ENCODE measurements at regions not wholly inside any gene's neighbourhood (a gene's known extent, or its start where the extent isn't known, plus 50 kb on each side); places are given as distances from the start of the nearest gene placed in this dataset.

DNA sequence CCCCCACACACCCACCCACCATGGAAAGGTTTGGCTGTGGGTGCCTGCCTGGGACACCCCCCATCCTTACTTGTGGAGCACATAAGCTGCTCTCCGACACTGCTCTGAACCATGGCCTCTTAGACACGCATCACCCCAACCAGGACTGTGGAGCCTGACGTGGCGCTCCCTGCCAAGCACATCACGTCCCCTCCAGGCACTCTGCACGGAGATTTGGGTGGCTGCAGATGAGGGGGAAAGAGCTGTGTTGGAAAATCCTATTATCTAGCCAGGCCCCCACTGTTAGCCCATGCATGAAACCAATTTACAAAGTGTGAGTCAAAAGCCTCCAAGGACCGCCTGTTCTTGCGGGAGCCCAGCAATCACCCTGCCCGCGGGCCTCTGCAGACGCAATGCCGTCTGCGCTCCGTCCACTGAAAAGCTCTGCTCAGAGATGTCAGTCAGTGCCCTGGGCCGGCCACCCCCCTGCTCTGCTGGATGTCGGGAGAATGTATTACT, 163.4 kb upstream of the NECTIN1 start:
- no peak for DNase-seq (ENCODE audit: low spot score)
- WGBS: 79% methylated on average over 16 of the region's 16 CpGs
- no peaks in the 10 kb centered on the region for H3K36me3 ChIP-seq (ENCODE audit: control insufficient read depth in 4 of 4, insufficient read depth in 3 of 4, low read depth in 1 of 4, low read length in 3 of 4)
- TF ChIP-seq RXRA (IDR thresholded peaks at IDR 0.05) (no peak), YY1 (IDR thresholded peaks at IDR 0.05) (no peak), HNF4A (conservative IDR thresholded peaks at IDR 0.05) (no peak), HNF4G (IDR thresholded peaks at IDR 0.05) (no peak), SP1 (IDR thresholded peaks at IDR 0.05) (no peak), JUND (IDR thresholded peaks at IDR 0.05) (no peak), TAF1 (conservative IDR thresholded peaks at IDR 0.05) (no peak), GABPA (IDR thresholded peaks at IDR 0.05 in 1 of 2, conservative IDR thresholded peaks at IDR 0.05 in 1 of 2) (no peak), FOXA2 (IDR thresholded peaks at IDR 0.05) (no peak), RAD21 (IDR thresholded peaks at IDR 0.05) (no peak)
- TF ChIP-seq, protein P1, sequence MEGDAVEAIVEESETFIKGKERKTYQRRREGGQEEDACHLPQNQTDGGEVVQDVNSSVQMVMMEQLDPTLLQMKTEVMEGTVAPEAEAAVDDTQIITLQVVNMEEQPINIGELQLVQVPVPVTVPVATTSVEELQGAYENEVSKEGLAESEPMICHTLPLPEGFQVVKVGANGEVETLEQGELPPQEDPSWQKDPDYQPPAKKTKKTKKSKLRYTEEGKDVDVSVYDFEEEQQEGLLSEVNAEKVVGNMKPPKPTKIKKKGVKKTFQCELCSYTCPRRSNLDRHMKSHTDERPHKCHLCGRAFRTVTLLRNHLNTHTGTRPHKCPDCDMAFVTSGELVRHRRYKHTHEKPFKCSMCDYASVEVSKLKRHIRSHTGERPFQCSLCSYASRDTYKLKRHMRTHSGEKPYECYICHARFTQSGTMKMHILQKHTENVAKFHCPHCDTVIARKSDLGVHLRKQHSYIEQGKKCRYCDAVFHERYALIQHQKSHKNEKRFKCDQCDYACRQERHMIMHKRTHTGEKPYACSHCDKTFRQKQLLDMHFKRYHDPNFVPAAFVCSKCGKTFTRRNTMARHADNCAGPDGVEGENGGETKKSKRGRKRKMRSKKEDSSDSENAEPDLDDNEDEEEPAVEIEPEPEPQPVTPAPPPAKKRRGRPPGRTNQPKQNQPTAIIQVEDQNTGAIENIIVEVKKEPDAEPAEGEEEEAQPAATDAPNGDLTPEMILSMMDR (IDR thresholded peaks at IDR 0.05; ENCODE audit: low read depth, low read length, missing input control): no peak
- no peaks in the 10 kb centered on the region for H3K4me1 ChIP-seq (ENCODE audit: control insufficient read depth in 4 of 4, insufficient read depth in 4 of 4, low read length in 3 of 4)
- H3K27ac ChIP-seq (ENCODE audit: low read depth in 1 of 2, low read length in 2 of 2): no peak overlapping the region
- H3K9ac ChIP-seq (ENCODE audit: low read depth in 1 of 2, low read length in 2 of 2): no peak overlapping the region
- no peaks in the 10 kb centered on the region for H3K9me3 ChIP-seq (ENCODE audit: control insufficient read depth in 4 of 4, low read length in 3 of 4)
- H3K4me3 ChIP-seq (ENCODE audit: low read depth in 1 of 3, low read length in 3 of 3): no peak overlapping the region
- H3K27me3 ChIP-seq (ENCODE audit: control insufficient read depth in 4 of 4, insufficient read depth in 4 of 4, low read length in 3 of 4): no peaks in the 10 kb centered on the region

DNA sequence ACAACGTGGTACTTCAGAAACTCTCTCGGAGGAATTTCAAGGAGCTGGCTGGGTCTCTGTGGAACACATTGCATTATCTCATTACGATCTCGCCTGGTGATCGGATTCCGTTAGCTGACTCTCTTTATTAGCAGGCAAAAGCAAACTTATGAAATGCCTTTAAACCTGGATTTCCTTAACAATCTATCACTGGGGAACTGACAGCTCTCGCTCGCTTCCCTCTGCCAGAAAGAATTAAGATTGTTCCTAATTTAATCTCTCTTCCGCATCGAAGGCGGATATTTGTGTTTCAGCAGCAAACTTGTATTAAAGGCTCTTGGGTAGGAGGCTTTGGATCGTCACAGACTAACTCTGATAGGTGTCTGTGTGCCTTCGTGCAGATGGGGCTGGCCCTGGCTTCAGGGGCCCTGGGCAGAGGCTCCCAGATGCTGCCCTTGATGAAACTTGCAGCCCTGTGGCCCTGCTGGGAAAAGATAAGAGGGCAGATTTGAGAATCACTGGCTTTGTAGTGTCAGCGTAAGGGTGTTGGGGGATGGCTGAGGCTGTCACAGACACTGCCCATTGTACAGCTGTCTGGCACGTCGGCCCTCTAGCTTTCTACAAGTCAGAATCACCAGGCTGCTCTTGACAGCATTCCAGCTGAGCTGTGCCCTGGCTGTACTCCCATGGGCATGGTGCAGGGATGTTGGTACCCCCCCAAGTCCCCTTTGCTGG, 162.2 kb upstream of the NECTIN1 start:
- no peak for DNase-seq (ENCODE audit: low spot score)
- Histone ChIP-seq H3K27me3 (ENCODE audit: control insufficient read depth in 4 of 4, insufficient read depth in 4 of 4, low read length in 3 of 4) (no peaks in the 10 kb centered on the region), H3K4me1 (ENCODE audit: control insufficient read depth in 4 of 4, insufficient read depth in 4 of 4, low read length in 3 of 4) (no peaks in the 10 kb centered on the region), H3K9me3 (ENCODE audit: control insufficient read depth in 4 of 4, low read length in 3 of 4) (no peaks in the 10 kb centered on the region), H3K27ac (ENCODE audit: low read depth in 1 of 2, low read length in 2 of 2) (no peak overlapping the region), H3K9ac (ENCODE audit: low read depth in 1 of 2, low read length in 2 of 2) (no peak overlapping the region), H3K36me3 (ENCODE audit: control insufficient read depth in 4 of 4, insufficient read depth in 3 of 4, low read depth in 1 of 4, low read length in 3 of 4) (no peaks in the 10 kb centered on the region), H3K4me3 (ENCODE audit: low read depth in 1 of 3, low read length in 3 of 3) (no peak overlapping the region)
- no peak for TF ChIP-seq RAD21 (IDR thresholded peaks at IDR 0.05)
- TF ChIP-seq, protein P2, sequence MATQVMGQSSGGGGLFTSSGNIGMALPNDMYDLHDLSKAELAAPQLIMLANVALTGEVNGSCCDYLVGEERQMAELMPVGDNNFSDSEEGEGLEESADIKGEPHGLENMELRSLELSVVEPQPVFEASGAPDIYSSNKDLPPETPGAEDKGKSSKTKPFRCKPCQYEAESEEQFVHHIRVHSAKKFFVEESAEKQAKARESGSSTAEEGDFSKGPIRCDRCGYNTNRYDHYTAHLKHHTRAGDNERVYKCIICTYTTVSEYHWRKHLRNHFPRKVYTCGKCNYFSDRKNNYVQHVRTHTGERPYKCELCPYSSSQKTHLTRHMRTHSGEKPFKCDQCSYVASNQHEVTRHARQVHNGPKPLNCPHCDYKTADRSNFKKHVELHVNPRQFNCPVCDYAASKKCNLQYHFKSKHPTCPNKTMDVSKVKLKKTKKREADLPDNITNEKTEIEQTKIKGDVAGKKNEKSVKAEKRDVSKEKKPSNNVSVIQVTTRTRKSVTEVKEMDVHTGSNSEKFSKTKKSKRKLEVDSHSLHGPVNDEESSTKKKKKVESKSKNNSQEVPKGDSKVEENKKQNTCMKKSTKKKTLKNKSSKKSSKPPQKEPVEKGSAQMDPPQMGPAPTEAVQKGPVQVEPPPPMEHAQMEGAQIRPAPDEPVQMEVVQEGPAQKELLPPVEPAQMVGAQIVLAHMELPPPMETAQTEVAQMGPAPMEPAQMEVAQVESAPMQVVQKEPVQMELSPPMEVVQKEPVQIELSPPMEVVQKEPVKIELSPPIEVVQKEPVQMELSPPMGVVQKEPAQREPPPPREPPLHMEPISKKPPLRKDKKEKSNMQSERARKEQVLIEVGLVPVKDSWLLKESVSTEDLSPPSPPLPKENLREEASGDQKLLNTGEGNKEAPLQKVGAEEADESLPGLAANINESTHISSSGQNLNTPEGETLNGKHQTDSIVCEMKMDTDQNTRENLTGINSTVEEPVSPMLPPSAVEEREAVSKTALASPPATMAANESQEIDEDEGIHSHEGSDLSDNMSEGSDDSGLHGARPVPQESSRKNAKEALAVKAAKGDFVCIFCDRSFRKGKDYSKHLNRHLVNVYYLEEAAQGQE (IDR thresholded peaks at IDR 0.05): no peak
- TF ChIP-seq JUND (IDR thresholded peaks at IDR 0.05): no peak
- no peak for TF ChIP-seq GABPA (IDR thresholded peaks at IDR 0.05 in 1 of 2, conservative IDR thresholded peaks at IDR 0.05 in 1 of 2)
- no peak for TF ChIP-seq FOXA2 (IDR thresholded peaks at IDR 0.05)
- TF ChIP-seq HNF4G (IDR thresholded peaks at IDR 0.05): no peak
- no peak for TF ChIP-seq YY1 (IDR thresholded peaks at IDR 0.05)
- TF ChIP-seq RXRA (IDR thresholded peaks at IDR 0.05): no peak
- TF ChIP-seq, protein P3, sequence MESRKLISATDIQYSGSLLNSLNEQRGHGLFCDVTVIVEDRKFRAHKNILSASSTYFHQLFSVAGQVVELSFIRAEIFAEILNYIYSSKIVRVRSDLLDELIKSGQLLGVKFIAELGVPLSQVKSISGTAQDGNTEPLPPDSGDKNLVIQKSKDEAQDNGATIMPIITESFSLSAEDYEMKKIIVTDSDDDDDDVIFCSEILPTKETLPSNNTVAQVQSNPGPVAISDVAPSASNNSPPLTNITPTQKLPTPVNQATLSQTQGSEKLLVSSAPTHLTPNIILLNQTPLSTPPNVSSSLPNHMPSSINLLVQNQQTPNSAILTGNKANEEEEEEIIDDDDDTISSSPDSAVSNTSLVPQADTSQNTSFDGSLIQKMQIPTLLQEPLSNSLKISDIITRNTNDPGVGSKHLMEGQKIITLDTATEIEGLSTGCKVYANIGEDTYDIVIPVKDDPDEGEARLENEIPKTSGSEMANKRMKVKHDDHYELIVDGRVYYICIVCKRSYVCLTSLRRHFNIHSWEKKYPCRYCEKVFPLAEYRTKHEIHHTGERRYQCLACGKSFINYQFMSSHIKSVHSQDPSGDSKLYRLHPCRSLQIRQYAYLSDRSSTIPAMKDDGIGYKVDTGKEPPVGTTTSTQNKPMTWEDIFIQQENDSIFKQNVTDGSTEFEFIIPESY (IDR thresholded peaks at IDR 0.05): no peak
- WGBS: 81% methylated on average over 16 of the region's 16 CpGs

All from liver (tissue), 8 donors.